Left ventricle myocardium inferior (tissue), 1 donor: ENCODE measurements at regions not wholly inside any gene's neighbourhood (a gene's known extent, or its start where the extent isn't known, plus 50 kb on each side); places are given as distances from the start of the nearest gene placed in this dataset.

Experiments used
- DNase-seq: peaks from one replicate; pipeline ENCODE4 v3.0.0-alpha.2; 2020
- H3K27ac ChIP-seq: fragments of 200-600 bp; replicated peaks from 2 replicates; pipeline ENCODE4 v1.8.0; 2021
- H3K27me3 ChIP-seq: fragments of 200-600 bp; 2 replicates; pipeline ENCODE4 v1.8.0; 2021; ENCODE audit warnings: low read depth
- H3K36me3 ChIP-seq: fragments of 200-600 bp; 2 replicates; pipeline ENCODE4 v1.8.0; 2021
- H3K4me1 ChIP-seq: fragments of 200-600 bp; 2 replicates; pipeline ENCODE4 v1.8.0; 2021
- H3K4me3 ChIP-seq: fragments of 200-600 bp; 2 replicates; pipeline ENCODE4 v1.8.0; 2021; ENCODE audit warnings: mild to moderate bottlenecking, moderate library complexity
- H3K9me3 ChIP-seq: fragments of 200-600 bp; replicated peaks from 2 replicates; pipeline ENCODE4 v1.8.0; 2021
- intact Hi-C: fragments of 100-400 bp; cut with micrococcal nuclease; formaldehyde crosslinking; loops from one replicate; pipeline ENCODE4 v1.11.0; 2022
- TF ChIP-seq, protein P1 (sequence below): fragments of 200-600 bp; IDR thresholded peaks from 2 replicates; pipeline ENCODE4 v1.8.0; 2021; ENCODE audit warnings: antibody characterized with exemption, mild to moderate bottlenecking, borderline replicate concordance
- donor health status: DM: no; HTN: yes; CAD: no; lungs with severe emphysema.

DNA sequence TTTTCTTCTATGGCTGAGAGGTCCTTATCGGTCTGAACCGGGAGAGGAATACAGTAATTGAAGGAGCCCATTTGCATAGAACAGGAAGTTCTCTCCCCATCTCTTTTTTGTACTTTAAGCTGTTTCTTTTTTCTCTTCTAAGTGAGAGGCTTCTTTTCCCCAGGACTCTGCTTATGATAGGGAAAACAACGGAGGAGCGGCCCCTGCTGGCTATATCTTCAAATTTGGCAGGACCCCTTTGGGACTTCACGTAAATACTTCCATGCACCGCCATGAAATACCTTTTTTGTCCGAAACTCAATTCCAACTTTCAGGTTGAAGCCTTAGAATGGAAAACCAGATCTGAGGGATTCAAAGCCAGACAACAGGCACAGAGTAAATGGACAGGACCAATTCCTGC, 1153.0 kb upstream of the INTU start:
- intact Hi-C loops, result no loop called here
- TF ChIP-seq, protein P1, sequence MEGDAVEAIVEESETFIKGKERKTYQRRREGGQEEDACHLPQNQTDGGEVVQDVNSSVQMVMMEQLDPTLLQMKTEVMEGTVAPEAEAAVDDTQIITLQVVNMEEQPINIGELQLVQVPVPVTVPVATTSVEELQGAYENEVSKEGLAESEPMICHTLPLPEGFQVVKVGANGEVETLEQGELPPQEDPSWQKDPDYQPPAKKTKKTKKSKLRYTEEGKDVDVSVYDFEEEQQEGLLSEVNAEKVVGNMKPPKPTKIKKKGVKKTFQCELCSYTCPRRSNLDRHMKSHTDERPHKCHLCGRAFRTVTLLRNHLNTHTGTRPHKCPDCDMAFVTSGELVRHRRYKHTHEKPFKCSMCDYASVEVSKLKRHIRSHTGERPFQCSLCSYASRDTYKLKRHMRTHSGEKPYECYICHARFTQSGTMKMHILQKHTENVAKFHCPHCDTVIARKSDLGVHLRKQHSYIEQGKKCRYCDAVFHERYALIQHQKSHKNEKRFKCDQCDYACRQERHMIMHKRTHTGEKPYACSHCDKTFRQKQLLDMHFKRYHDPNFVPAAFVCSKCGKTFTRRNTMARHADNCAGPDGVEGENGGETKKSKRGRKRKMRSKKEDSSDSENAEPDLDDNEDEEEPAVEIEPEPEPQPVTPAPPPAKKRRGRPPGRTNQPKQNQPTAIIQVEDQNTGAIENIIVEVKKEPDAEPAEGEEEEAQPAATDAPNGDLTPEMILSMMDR, result no peak

DNA sequence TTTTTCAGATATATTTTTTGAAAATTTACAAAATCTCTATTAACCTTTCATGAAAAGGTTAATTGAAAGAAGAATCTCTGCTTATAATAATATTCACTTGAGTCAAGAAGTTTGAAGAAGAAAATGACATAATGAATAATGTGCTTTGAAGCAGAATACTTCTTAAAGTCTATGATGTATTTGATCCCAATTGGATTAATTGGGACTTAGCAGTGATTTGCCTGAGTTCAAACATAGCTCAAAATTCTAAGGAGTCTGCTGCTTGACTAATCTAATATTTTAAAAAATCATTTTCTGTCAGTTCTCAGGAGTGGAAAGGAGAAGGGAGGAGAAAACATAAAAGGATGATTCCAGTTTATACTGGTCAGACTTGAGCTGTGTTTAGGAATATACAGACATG, 1150.4 kb upstream of the INTU start:
- peaks cover 7% of the 10 kb centered on the region for H3K9me3 ChIP-seq
- H3K36me3 ChIP-seq, result no peaks in the 10 kb centered on the region
- H3K4me1 ChIP-seq, result no peaks in the 10 kb centered on the region
- H3K27ac ChIP-seq, result no peak overlapping the region
- no peak for DNase-seq
- no peaks in the 10 kb centered on the region for H3K27me3 ChIP-seq
- intact Hi-C loops, result no loop called here
- H3K4me3 ChIP-seq, result no peak overlapping the region
- TF ChIP-seq, protein P1, result no peak

More for the DNA sequence above, 1153.0 kb upstream of the INTU start:
- no peak overlapping the region for H3K27ac ChIP-seq
- H3K9me3 ChIP-seq, result peaks cover 30% of the 10 kb centered on the region
- no peaks in the 10 kb centered on the region for H3K4me1 ChIP-seq
- no peak for DNase-seq
- no peaks in the 10 kb centered on the region for H3K36me3 ChIP-seq
- H3K4me3 ChIP-seq, result no peak overlapping the region
- no peaks in the 10 kb centered on the region for H3K27me3 ChIP-seq

DNA sequence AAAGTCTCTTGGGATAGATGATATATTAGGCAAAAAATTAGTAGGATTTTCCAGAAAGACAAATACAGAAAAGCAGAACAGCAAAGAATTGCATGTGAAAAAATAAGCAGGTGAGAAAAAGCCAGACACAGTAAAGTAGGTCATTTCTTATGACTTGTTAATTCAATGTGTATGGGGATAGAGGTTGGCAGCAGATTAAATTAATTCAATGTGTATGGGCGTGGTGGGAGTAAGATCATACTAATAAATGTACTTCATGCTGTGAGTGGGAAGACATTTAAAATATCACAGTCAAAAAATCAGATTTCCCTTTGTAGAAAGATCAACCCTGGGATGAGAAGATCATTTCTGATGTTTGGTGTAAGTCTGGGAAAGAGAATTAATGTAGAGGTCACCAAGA, 1146.4 kb upstream of the INTU start:
- no peak overlapping the region for H3K4me3 ChIP-seq
- intact Hi-C loops, result no loop called here
- TF ChIP-seq, protein P1, result no peak
- no peak for DNase-seq
- H3K27ac ChIP-seq, result no peak overlapping the region
- no peaks in the 10 kb centered on the region for H3K4me1 ChIP-seq
- H3K9me3 ChIP-seq, result no peaks in the 10 kb centered on the region
- H3K27me3 ChIP-seq, result no peaks in the 10 kb centered on the region
- H3K36me3 ChIP-seq, result no peaks in the 10 kb centered on the region

DNA sequence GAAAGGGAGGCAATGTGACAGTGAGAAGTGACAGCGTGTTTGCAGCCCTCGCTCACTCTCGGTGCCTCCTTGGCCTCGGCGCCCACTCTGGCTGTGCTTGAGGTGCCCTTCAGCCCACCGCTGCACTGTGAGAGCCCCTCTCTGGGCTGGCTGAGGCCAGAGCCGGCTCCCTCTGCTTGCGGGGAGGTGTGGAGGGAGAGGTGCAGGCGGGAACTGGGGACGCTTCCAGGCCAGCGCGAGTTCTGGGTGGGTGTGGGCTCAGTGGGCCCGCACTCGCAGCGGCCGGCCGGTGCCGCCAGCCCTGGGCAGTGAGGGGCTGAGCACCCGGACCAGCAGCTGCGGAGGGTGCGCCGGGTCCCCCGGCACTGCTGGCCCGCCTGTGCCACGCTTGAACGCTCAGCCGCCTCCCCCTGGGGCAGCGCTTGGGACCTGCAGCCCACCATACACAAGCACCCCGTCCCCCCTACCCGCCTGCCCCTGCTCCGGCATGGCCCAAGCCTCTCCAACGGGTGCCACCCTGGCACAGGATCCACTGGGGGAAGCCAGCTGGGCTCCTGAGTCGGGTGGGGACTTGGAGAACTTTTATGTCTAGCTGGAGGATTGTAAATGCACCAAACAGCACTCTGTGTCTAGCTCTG, 1142.8 kb upstream of the INTU start:
- TF ChIP-seq, protein P1, result no peak
- no peaks in the 10 kb centered on the region for H3K9me3 ChIP-seq
- H3K36me3 ChIP-seq, result no peaks in the 10 kb centered on the region
- intact Hi-C loops, result no loop called here
- DNase-seq, result no peak
- no peak overlapping the region for H3K27ac ChIP-seq
- H3K4me3 ChIP-seq, result no peak overlapping the region
- no peaks in the 10 kb centered on the region for H3K4me1 ChIP-seq
- H3K27me3 ChIP-seq, result no peaks in the 10 kb centered on the region

DNA sequence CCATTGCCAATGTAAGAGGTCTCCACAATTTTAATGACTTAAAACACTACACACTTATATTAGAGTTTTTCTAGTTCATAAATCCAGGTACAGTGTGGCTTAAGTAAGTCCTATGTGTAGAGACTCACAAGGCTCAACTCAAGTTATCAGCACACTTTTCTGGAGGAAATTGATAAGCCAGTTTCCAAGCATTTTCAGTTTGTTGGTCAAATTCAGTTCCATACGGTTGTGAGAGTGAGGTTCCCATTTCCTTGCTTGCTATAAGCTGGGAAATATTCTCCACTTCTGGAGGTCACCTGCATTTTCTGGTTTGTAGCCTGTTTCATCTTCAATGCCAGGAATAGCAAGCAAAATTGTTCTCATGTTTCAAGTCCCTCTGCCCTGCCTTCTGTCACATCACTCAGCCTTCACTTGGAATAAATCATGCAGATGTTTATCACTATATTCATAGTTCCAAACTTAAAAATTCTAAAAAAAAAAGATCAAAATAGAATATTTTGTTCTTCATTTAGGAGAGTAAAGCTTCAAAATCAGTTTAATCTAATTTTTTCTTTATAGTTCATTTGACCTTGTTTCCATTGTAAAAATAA, 1137.5 kb upstream of the INTU start:
- TF ChIP-seq, protein P1, result no peak
- DNase-seq, result no peak
- Histone ChIP-seq H3K27me3 (no peaks in the 10 kb centered on the region), H3K27ac (no peak overlapping the region), H3K4me3 (no peak overlapping the region), H3K4me1 (no peaks in the 10 kb centered on the region), H3K9me3 (peaks cover 11% of the 10 kb centered on the region), H3K36me3 (no peaks in the 10 kb centered on the region)
- intact Hi-C loops, result no loop called here
